ENCODE measurements at regions not wholly inside any gene's neighbourhood (a gene's known extent, or its start where the extent isn't known, plus 50 kb on each side); places are given as distances from the start of the nearest gene placed in this dataset.

- TF ChIP-seq CUX1 (IDR thresholded peaks at IDR 0.05; ENCODE audit: insufficient replicate concordance, low read depth, low read length) (no peak), NRF1 (conservative IDR thresholded peaks at IDR 0.05; ENCODE audit: low read depth, low read length) (no peak), TCF7 (IDR thresholded peaks at IDR 0.05; ENCODE audit: borderline replicate concordance) (no peak), MTA2 (IDR thresholded peaks at IDR 0.05; ENCODE audit: low read depth) (no peak), NKRF (conservative IDR thresholded peaks at IDR 0.05) (no peak), HDGF (IDR thresholded peaks at IDR 0.05) (no peak), PRDM15 (CRISPR knock-in tag; IDR thresholded peaks at IDR 0.05) (no peak)
Observed at GRCh38 chr12:90842477-90842876, 112.5 kb downstream of the CCER1 start (continued).

Measured in GM12878 (cell line).